SK-N-MC (cell line): ENCODE measurements at regions not wholly inside any gene's neighbourhood (a gene's known extent, or its start where the extent isn't known, plus 50 kb on each side); places are given as distances from the start of the nearest gene placed in this dataset.

Experiments
- EZH2 ChIP-seq: fragments of 200-600 bp; sonication (generic); IDR thresholded peaks from one replicate; pipeline ENCODE4 v1.6.1; 2017; ENCODE audit warnings: antibody characterized with exemption
- FOXP2 ChIP-seq: optimal IDR thresholded peaks from 2 replicates; pipeline ENCODE3; 2011; ENCODE audit warnings: mild to moderate bottlenecking, moderate library complexity; ENCODE audit not compliant: insufficient read depth; ENCODE audit errors: extremely low read length, control extremely low read depth
- POLR2AphosphoS5 ChIP-seq: IDR thresholded peaks from 2 replicates; pipeline ENCODE4 v1.6.1; 2012; ENCODE audit warnings: mild to moderate bottlenecking, low read depth, low read length, borderline replicate concordance

DNA sequence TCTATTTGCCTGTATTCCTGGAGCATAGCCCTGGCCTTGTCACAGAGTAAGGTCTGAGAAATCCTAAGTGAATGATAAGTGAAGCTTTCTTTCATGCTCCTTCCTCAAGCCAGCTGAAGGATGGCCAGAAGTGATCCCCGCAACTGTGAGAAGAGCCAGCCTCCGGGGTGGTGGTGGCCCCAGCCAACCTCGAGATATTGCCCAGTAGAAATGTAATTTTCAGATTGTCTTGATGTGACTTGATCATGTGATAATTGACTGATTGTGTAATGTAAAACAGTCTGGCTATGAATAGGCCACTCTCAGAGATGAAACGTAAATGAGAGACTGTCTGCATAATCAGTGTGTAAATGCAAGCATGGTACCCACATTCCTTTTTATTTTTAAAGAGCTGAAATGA lies 242.4 kb upstream of the CAMK1G start:
- no peak for TF ChIP-seq EZH2
- no peak for TF ChIP-seq POLR2AphosphoS5
- TF ChIP-seq FOXP2 = no peak
